A549 (cell line): ENCODE measurements at regions not wholly inside any gene's neighbourhood (a gene's known extent, or its start where the extent isn't known, plus 50 kb on each side); places are given as distances from the start of the nearest gene placed in this dataset.

Experiments used
- CBX8 ChIP-seq: fragments of 200-600 bp; sonication (generic); IDR thresholded peaks from 2 replicates; pipeline ENCODE4 v1.6.1; 2016
- CHD4 ChIP-seq: fragments of 200-600 bp; sonication (generic); IDR thresholded peaks from 2 replicates; pipeline ENCODE4 v1.6.1; 2016; ENCODE audit warnings: antibody characterized with exemption, mild to moderate bottlenecking, borderline replicate concordance
- CTCF ChIP-seq: fragments of >200 bp; sonication (Bioruptor Twin); formaldehyde crosslinking; IDR thresholded peaks from 3 replicates; pipeline ENCODE4 v1.5.1; 2016
- EP300 ChIP-seq, 2 experiments: fragments of >200 bp; sonication (Bioruptor Twin); formaldehyde crosslinking; IDR thresholded peaks; 2 replicates in 1 of 2; 3 replicates in 1 of 2; pipeline ENCODE4 v1.6.1; 2016 to 2017
- JUN ChIP-seq, 2 experiments: fragments of >200 bp; sonication (Bioruptor Twin); formaldehyde crosslinking; IDR thresholded peaks; 2 replicates in 1 of 2; 3 replicates in 1 of 2; pipeline ENCODE4 v1.6.1; 2016 to 2017
- POLR2A ChIP-seq: IDR thresholded peaks from 2 replicates; pipeline ENCODE4 v1.6.1; 2012; ENCODE audit warnings: mild to moderate bottlenecking, low read length
- POLR2AphosphoS2 ChIP-seq: conservative IDR thresholded peaks from 2 replicates; pipeline ENCODE4 v1.6.1; 2012; ENCODE audit warnings: low read length, improper control_type of control experiment, inconsistent platforms
- RAD21 ChIP-seq, 2 experiments: fragments of >200 bp in 1 of 2; sonication (Bioruptor Twin) in 1 of 2; formaldehyde crosslinking in 1 of 2; IDR thresholded peaks in 1 of 2; conservative IDR thresholded peaks in 1 of 2; 2 replicates in 1 of 2; 3 replicates in 1 of 2; pipeline ENCODE4 v1.6.1; 2012 to 2018; ENCODE audit warnings: inconsistent platforms in 1 of 2
- SMC3 ChIP-seq: fragments of >200 bp; sonication (Bioruptor Twin); formaldehyde crosslinking; IDR thresholded peaks from 3 replicates; pipeline ENCODE4 v1.6.1; 2018; ENCODE audit warnings: inconsistent platforms
- USF2 ChIP-seq: fragments of 450-650 bp; IDR thresholded peaks from 2 replicates; pipeline ENCODE4 v1.6.1; 2014; ENCODE audit warnings: antibody characterized with exemption
- TF ChIP-seq, protein P1 (sequence below): IDR thresholded peaks from 2 replicates; pipeline ENCODE4 v1.6.1; 2012

DNA sequence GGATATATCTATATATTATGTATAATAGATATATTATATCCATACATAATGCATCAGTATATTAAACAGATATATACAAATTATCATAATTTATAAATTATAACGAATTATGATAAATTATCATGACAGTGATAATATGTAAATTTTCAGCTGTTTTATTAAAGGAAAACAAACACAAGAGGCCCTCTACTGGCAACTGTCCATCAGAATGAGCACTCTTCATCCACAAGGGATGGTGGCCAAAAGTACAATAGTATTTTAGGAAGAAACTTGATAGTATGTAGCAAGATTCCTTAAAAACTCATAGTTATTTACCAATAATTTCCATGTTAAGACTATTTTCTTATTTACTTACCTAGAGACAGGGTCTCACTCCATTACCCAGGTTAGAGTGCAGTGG, 113.3 kb upstream of the LPAR1 start:
- TF ChIP-seq POLR2A = no peak
- TF ChIP-seq, protein P1, sequence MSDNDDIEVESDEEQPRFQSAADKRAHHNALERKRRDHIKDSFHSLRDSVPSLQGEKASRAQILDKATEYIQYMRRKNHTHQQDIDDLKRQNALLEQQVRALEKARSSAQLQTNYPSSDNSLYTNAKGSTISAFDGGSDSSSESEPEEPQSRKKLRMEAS = no peak
- no peak for TF ChIP-seq EP300 (IDR thresholded peaks at IDR 0.05)
- 0 out of 3 replicates have a peak, but pooled peaks have one; percentile 12 for TF ChIP-seq CTCF
- TF ChIP-seq RAD21 (conservative IDR thresholded peaks at IDR 0.05 in 1 of 2, IDR thresholded peaks at IDR 0.05 in 1 of 2) = no peak; a peak in 1 of 5 replicates
- TF ChIP-seq CHD4 = no peak
- no peak for TF ChIP-seq POLR2AphosphoS2
- no peak for TF ChIP-seq SMC3
- TF ChIP-seq USF2 = no peak
- TF ChIP-seq JUN (IDR thresholded peaks at IDR 0.05) = no peak
- TF ChIP-seq CBX8 = no peak
